Transverse colon (tissue), 4 donors: ENCODE measurements at regions not wholly inside any gene's neighbourhood (a gene's known extent, or its start where the extent isn't known, plus 50 kb on each side); places are given as distances from the start of the nearest gene placed in this dataset.

Source experiments
- DNase-seq: peaks from one replicate; pipeline ENCODE4 v3.0.0-alpha.2; 2019
- H3K27ac ChIP-seq, 4 donors: fragments of 200-600 bp; sonication (generic); 2 replicates each; pipeline ENCODE4 v1.5.1; 2016 to 2018; ENCODE audit warnings: inconsistent platforms in 4 of 4
- H3K27me3 ChIP-seq: fragments of 200-600 bp; sonication (generic); 2 replicates; pipeline ENCODE4 v1.5.1; 2017; ENCODE audit warnings: inconsistent platforms
- H3K36me3 ChIP-seq, 4 donors: fragments of 200-600 bp; sonication (generic); 2 replicates each; pipeline ENCODE4 v1.5.1; 2017 to 2019; ENCODE audit warnings: inconsistent platforms in 4 of 4
- H3K4me1 ChIP-seq, 4 donors: fragments of 200-600 bp; sonication (generic); 2 replicates each; pipeline ENCODE4 v1.5.1; 2017 to 2020; ENCODE audit warnings: inconsistent platforms in 4 of 4
- H3K4me3 ChIP-seq, 4 donors: fragments of 200-600 bp; sonication (generic); 1 replicate in 1 of 4; 2 replicates in 3 of 4; pipeline versions ENCODE4 v1.5.1 to v1.6.1; 2017 to 2019; ENCODE audit warnings: inconsistent platforms in 4 of 4
- H3K9me3 ChIP-seq, 2 donors: fragments of 200-600 bp; sonication (generic); 2 replicates each; pipeline ENCODE4 v1.5.1; 2017 to 2019; ENCODE audit warnings: inconsistent platforms in 2 of 2
- EP300 ChIP-seq: sonication (generic); formaldehyde crosslinking; IDR thresholded peaks from one replicate; pipeline ENCODE4 v1.6.1; 2017; ENCODE audit warnings: antibody characterized with exemption, low read depth
- POLR2A ChIP-seq: fragments of 450-650 bp; IDR thresholded peaks from one replicate; pipeline ENCODE4 v1.6.1; 2016; ENCODE audit warnings: antibody characterized with exemption, mild to moderate bottlenecking, moderate library complexity
- POLR2AphosphoS5 ChIP-seq, 3 donors: sonication (generic); formaldehyde crosslinking; IDR thresholded peaks; one replicate each; pipeline ENCODE4 v1.6.1; 2016; ENCODE audit warnings: antibody characterized with exemption in 3 of 3
- WGBS, 2 donors: methylation state at CpG; one replicate each; pipeline ENCODE4 v1.1.5; 2018; ENCODE audit warnings: low coverage in 1 of 2; 5-methylcytosine and 5-hydroxymethylcytosine counted together
- in situ Hi-C, 4 donors: fragments of 200-750 bp; cut with MboI; loops; one replicate each; pipeline versions ENCODE4 v1.15.0 to v1.15.1; 2017; ENCODE audit warnings: low sequenced_read_pairs in 3 of 4, low pct_ligation_motif_present in 1 of 4, low pct_unique_long_range_greater_than_20kb in 1 of 4
- intact Hi-C: fragments of 100-400 bp; cut with DNase I; formaldehyde crosslinking; loops from one replicate; pipeline ENCODE4 v1.15.1; 2023; ENCODE audit warnings: low total_unique reads
- TF ChIP-seq, protein P1 (sequence below), 5 experiments: fragments of 200-600 bp in 3 of 5; fragments of 450-650 bp in 2 of 5; sonication (generic) in 3 of 5; IDR thresholded peaks; 1 replicate in 2 of 5; 2 replicates in 3 of 5; pipeline ENCODE4 v1.5.1; 2016 to 2017; ENCODE audit warnings: antibody characterized with exemption in 5 of 5, inconsistent platforms in 3 of 5, mild to moderate bottlenecking in 2 of 5, moderate library complexity in 1 of 5

DNA sequence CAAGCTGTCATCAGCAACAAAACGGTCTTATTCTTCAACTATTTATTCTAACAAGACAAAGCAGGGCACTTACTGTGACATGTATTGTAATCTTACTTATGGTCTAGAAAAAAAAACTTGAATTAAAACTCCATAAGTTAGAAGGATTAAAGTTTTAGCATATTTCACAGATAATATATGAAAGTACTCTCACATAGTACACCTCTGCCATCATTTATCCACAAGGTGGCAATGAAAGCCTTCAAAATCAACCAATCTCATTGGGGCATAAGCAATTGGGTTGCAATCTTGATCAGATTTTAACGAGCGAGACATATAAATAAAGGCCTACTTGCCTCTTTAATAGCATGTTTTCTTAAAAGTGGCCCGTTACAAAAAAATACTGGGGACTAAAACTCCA, 1382.9 kb downstream of the FAM133A start:
- no peaks in the 10 kb centered on the region for H3K9me3 ChIP-seq
- no peaks in the 10 kb centered on the region for H3K27me3 ChIP-seq
- DNase-seq = no peak
- WGBS, 2 donors = 48 to 62% methylated on average over 3 to 4 of the region's 4 CpGs
- no peak overlapping the region for H3K27ac ChIP-seq
- in situ Hi-C loops (no loop called here), intact Hi-C loops (no loop called here)
- no peak overlapping the region for H3K4me3 ChIP-seq
- no peak for TF ChIP-seq POLR2AphosphoS5 (IDR thresholded peaks at IDR 0.05)
- no peak for TF ChIP-seq POLR2A
- TF ChIP-seq, protein P1, sequence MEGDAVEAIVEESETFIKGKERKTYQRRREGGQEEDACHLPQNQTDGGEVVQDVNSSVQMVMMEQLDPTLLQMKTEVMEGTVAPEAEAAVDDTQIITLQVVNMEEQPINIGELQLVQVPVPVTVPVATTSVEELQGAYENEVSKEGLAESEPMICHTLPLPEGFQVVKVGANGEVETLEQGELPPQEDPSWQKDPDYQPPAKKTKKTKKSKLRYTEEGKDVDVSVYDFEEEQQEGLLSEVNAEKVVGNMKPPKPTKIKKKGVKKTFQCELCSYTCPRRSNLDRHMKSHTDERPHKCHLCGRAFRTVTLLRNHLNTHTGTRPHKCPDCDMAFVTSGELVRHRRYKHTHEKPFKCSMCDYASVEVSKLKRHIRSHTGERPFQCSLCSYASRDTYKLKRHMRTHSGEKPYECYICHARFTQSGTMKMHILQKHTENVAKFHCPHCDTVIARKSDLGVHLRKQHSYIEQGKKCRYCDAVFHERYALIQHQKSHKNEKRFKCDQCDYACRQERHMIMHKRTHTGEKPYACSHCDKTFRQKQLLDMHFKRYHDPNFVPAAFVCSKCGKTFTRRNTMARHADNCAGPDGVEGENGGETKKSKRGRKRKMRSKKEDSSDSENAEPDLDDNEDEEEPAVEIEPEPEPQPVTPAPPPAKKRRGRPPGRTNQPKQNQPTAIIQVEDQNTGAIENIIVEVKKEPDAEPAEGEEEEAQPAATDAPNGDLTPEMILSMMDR (IDR thresholded peaks at IDR 0.05) = no peak
- TF ChIP-seq EP300 = no peak
- H3K4me1 ChIP-seq = no peaks in the 10 kb centered on the region
- no peaks in the 10 kb centered on the region for H3K36me3 ChIP-seq

DNA sequence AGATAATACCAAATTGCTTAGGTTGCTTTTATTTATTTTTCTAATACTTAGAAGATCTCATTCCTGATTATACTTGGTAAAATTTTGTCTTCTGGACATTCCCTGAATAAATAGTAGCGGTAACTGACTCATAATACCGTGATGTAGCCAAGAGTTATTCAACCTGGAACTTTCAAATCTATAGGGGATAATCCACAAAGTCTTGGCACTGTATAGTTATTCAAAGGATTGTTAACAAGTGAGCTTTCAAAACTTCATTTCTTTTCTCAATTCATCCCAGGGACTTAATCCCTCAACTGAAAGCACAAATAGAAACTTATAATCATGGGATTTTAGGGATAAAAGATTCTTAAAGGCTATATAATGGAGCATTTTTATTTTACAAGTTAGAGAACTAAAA, 1383.3 kb downstream of the FAM133A start:
- DNase-seq = no peak
- 50 to 53% methylated on average over 2 of the region's 2 CpGs for WGBS, 2 donors
- Histone ChIP-seq H3K27ac (no peak overlapping the region), H3K9me3 (no peaks in the 10 kb centered on the region), H3K36me3 (no peaks in the 10 kb centered on the region), H3K27me3 (no peaks in the 10 kb centered on the region), H3K4me1 (no peaks in the 10 kb centered on the region), H3K4me3 (no peak overlapping the region)
- in situ Hi-C loops = no loop called here
- TF ChIP-seq POLR2A (no peak), EP300 (no peak), POLR2AphosphoS5 (IDR thresholded peaks at IDR 0.05) (no peak)
- TF ChIP-seq, protein P1 (IDR thresholded peaks at IDR 0.05) = no peak
- intact Hi-C loops = no loop called here

DNA sequence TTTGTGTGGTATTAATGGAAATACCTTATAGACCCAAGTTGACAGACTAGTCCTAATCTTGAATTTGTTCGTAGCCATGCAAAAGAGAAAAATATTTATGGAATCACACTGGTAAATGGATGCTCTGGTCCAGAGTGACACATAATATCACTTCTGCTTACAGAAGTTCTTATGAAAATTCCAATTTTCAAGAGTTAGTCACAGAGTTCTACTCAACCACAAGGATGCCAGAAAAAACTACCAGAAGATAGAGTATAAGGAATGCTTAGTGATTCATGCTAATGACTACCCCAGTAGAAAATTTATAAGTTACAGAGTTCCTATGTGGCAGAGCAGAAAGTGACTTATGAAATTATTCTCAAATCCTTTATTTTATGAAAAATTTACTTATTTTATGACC, 1384.8 kb downstream of the FAM133A start:
- H3K27ac ChIP-seq = no peak overlapping the region
- in situ Hi-C loops = no loop called here
- no peak for DNase-seq
- TF ChIP-seq, protein P1 (IDR thresholded peaks at IDR 0.05) = no peak
- TF ChIP-seq POLR2AphosphoS5 (IDR thresholded peaks at IDR 0.05) (no peak), EP300 (no peak), POLR2A (no peak)
- H3K4me1 ChIP-seq = no peaks in the 10 kb centered on the region
- no peaks in the 10 kb centered on the region for H3K9me3 ChIP-seq
- intact Hi-C loops = no loop called here
- H3K36me3 ChIP-seq = no peaks in the 10 kb centered on the region
- 80 to 93% methylated on average over 1 of the region's 1 CpG for WGBS, 2 donors
- H3K27me3 ChIP-seq = no peaks in the 10 kb centered on the region
- H3K4me3 ChIP-seq = no peak overlapping the region

DNA sequence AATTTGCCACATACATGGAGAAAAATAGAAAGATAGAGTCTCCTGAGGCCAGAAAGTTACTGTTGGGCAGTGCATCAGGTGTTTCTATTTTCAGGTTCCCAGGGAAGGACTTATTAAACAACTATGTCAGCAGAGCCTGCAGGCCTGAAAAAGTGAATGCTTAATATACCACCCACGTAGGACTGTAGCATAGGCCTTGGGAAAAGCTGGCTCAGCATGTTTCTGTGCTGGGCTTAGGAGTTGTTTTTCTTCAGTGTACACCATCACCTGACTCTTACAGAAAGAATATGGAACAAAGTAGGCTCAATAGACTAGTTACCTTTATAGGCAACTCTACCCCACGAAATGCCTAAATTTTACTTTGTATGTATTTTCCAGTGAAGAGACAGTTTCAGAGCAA, 1385.9 kb downstream of the FAM133A start:
- DNase-seq = no peak
- in situ Hi-C loops (no loop called here), intact Hi-C loops (no loop called here)
- Histone ChIP-seq H3K27ac (no peak overlapping the region), H3K9me3 (no peaks in the 10 kb centered on the region), H3K4me3 (no peak overlapping the region), H3K4me1 (no peaks in the 10 kb centered on the region), H3K36me3 (no peaks in the 10 kb centered on the region), H3K27me3 (no peaks in the 10 kb centered on the region)
- TF ChIP-seq POLR2AphosphoS5 (IDR thresholded peaks at IDR 0.05) = no peak
- no peak for TF ChIP-seq EP300
- TF ChIP-seq, protein P1 (IDR thresholded peaks at IDR 0.05) = no peak
- no peak for TF ChIP-seq POLR2A
- 48% methylated on average over 2 of the region's 2 CpGs; no CpG with 5 or more reads in 1 of the 2 donors for WGBS, 2 donors
